ENCODE measurements at regions not wholly inside any gene's neighbourhood (a gene's known extent, or its start where the extent isn't known, plus 50 kb on each side); places are given as distances from the start of the nearest gene placed in this dataset.

DNA sequence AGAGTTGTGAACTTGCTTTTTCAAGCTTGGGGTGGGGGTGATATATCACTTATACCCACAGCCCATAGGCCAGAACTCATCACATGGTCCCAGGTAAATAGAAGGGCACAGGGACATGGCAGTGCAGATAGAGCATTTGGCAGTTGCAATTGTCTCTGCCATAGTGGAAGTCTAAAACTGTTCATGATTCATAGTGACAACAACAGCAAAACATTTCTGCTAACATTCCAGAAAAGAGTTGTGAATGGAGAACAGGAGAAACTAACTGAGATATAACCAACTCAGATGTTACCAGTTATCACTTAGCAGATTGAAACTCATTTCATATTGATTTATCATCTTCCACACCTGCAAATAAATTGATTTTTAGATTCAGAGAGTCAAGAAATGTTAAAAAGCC, 278.6 kb upstream of the KYNU start:
- TF ChIP-seq, protein P1, sequence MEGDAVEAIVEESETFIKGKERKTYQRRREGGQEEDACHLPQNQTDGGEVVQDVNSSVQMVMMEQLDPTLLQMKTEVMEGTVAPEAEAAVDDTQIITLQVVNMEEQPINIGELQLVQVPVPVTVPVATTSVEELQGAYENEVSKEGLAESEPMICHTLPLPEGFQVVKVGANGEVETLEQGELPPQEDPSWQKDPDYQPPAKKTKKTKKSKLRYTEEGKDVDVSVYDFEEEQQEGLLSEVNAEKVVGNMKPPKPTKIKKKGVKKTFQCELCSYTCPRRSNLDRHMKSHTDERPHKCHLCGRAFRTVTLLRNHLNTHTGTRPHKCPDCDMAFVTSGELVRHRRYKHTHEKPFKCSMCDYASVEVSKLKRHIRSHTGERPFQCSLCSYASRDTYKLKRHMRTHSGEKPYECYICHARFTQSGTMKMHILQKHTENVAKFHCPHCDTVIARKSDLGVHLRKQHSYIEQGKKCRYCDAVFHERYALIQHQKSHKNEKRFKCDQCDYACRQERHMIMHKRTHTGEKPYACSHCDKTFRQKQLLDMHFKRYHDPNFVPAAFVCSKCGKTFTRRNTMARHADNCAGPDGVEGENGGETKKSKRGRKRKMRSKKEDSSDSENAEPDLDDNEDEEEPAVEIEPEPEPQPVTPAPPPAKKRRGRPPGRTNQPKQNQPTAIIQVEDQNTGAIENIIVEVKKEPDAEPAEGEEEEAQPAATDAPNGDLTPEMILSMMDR (IDR thresholded peaks at IDR 0.05), result no peak
- no peak for TF ChIP-seq POLR2A (IDR thresholded peaks at IDR 0.05)
- TF ChIP-seq POLR2AphosphoS5 (IDR thresholded peaks at IDR 0.05), result no peak
